Nephron progenitor cell (in vitro differentiated cells): ENCODE measurements at regions not wholly inside any gene's neighbourhood (a gene's known extent, or its start where the extent isn't known, plus 50 kb on each side); places are given as distances from the start of the nearest gene placed in this dataset.

Experiments
- DNase-seq: peaks from one replicate; pipeline ENCODE4 v3.0.0; 2021
- H3K27ac Mint-ChIP-seq: 2 replicates; pipeline ENCODE4 v1.8.0; 2021; ENCODE audit warnings: mild to moderate bottlenecking, moderate library complexity, mixed read lengths
- H3K27me3 Mint-ChIP-seq: 2 replicates; pipeline ENCODE4 v1.8.0; 2021; ENCODE audit warnings: mild to moderate bottlenecking, low read depth, mixed read lengths; ENCODE audit not compliant: poor library complexity
- H3K36me3 Mint-ChIP-seq: 2 replicates; pipeline ENCODE4 v1.8.0; 2021; ENCODE audit warnings: low read depth, mixed read lengths
- H3K4me1 Mint-ChIP-seq: 2 replicates; pipeline ENCODE4 v1.8.0; 2021; ENCODE audit warnings: mixed read lengths
- H3K4me3 Mint-ChIP-seq: 2 replicates; pipeline ENCODE4 v1.8.0; 2021; ENCODE audit warnings: mild to moderate bottlenecking, moderate library complexity, mixed read lengths
- H3K9me3 Mint-ChIP-seq: 2 replicates; pipeline ENCODE4 v1.8.0; 2021; ENCODE audit warnings: mild to moderate bottlenecking, moderate library complexity, mixed read lengths
- CTCF ChIP-seq: fragments of 200-600 bp; sonication (generic); IDR thresholded peaks from 2 replicates; pipeline ENCODE4 v1.5.0; 2021; ENCODE audit warnings: antibody characterized with exemption

DNA sequence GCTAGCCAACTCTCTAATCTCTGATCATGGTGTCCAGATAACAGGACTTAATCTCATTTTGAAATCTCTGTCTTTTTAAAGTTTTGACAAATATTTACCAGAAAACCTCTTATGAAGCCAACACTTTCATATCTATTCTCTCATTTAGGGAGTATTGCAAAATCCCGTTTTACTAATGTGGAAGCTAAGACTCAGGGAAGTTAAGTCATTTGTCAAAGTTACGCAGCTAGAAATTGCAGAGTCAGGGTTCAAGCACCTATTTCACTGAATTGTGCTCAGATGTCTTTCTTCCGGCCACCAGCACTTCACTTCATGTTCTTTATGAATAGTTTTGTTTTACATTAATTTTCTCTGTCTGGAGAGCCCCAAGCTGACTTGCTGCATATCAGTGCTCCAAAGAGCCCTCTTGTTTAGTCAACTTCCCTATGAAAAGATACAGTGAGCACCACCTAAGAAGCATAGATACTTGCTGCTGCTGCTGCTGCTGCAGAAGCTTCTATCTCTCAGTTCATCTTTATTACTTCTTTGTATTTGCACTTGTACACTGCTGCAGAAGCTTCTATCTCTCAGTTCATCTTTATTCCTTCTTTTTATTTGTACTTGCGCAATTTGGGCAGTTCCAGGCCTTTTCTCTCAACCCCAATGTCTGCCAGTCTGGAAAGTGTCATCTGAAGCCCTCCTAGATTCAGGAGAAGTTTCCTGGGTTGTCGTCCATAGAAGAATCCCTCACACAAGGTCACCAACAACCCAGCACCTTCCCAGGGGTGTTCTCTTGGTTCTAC is 329.7 kb downstream of the MAFB start:
- DNase-seq: no peak
- Mint-ChIP-seq H3K27me3 (peaks cover 19% of the 10 kb centered on the region), H3K4me1 (no peaks in the 10 kb centered on the region), H3K27ac (no peak overlapping the region), H3K4me3 (no peak overlapping the region), H3K36me3 (no peaks in the 10 kb centered on the region), H3K9me3 (no peaks in the 10 kb centered on the region)
- no peak for TF ChIP-seq CTCF

DNA sequence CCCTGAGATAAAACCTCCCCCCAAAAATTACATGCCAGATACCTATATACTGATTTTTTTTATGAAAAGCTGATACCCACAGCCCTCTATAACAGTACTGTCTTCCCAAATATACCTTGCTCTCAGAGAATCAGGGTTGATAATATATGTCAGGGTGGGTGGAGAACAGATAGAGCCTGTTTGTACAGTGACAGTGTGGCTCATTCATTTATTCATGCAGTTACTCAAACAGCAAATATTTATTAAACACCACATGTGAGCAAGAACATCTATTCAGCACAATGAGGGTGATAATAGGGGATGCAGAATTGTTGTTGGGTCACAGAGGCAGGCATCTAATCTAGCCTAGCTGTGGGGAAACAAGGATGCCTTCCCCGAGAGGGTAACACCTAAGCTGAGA is 334.2 kb downstream of the MAFB start:
- TF ChIP-seq CTCF: no peak
- Mint-ChIP-seq H3K4me3 (no peak overlapping the region), H3K9me3 (no peaks in the 10 kb centered on the region), H3K36me3 (no peaks in the 10 kb centered on the region), H3K27ac (no peak overlapping the region), H3K4me1 (no peaks in the 10 kb centered on the region), H3K27me3 (peaks cover 8% of the 10 kb centered on the region)
- DNase-seq: no peak

- H3K27me3 Mint-ChIP-seq: no peaks in the 10 kb centered on the region
- DNase-seq: no peak
- no peak overlapping the region for H3K27ac Mint-ChIP-seq
- H3K4me1 Mint-ChIP-seq: no peaks in the 10 kb centered on the region
- TF ChIP-seq CTCF: no peak
- no peak overlapping the region for H3K4me3 Mint-ChIP-seq
- H3K9me3 Mint-ChIP-seq: peaks cover 48% of the 10 kb centered on the region
- H3K36me3 Mint-ChIP-seq: peaks cover 12% of the 10 kb centered on the region
Measured at GRCh38 chr20:40343390-40343789, 345.6 kb downstream of the MAFB start.

DNA sequence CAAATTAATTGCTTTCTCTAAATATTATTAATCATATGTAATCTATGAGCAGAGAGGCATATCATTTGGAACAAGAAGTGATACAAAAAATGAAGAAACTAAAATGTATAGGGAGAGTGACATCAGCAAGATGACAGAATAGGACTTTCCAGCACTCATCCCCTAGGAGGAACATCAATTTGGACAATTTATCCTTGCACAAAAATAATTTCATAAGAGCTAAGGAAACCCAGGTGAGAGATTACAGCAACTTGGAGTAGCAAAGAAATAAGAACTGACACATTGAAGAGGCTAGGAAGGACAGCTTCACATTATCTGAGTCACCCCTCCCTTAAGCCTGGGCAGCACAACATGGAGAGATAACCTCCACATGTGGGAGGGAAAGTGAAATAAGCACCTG is 347.5 kb downstream of the MAFB start:
- H3K9me3 Mint-ChIP-seq: peaks cover 43% of the 10 kb centered on the region
- no peak overlapping the region for H3K4me3 Mint-ChIP-seq
- DNase-seq: no peak
- peaks cover 12% of the 10 kb centered on the region for H3K36me3 Mint-ChIP-seq
- peaks cover 9% of the 10 kb centered on the region for H3K27me3 Mint-ChIP-seq
- H3K27ac Mint-ChIP-seq: no peak overlapping the region
- no peaks in the 10 kb centered on the region for H3K4me1 Mint-ChIP-seq
- no peak for TF ChIP-seq CTCF

GRCh38 chr20:40339661-40340449 is 349.2 kb downstream of the MAFB start:
- H3K4me3 Mint-ChIP-seq: no peak overlapping the region
- TF ChIP-seq CTCF: no peak
- H3K27me3 Mint-ChIP-seq: peaks cover 14% of the 10 kb centered on the region
- peaks cover 32% of the 10 kb centered on the region for H3K9me3 Mint-ChIP-seq
- DNase-seq: no peak
- peaks cover 15% of the 10 kb centered on the region for H3K4me1 Mint-ChIP-seq
- H3K36me3 Mint-ChIP-seq: peaks cover 12% of the 10 kb centered on the region
- H3K27ac Mint-ChIP-seq: no peak overlapping the region
